Neural crest cell (in vitro differentiated cells): ENCODE measurements at regions not wholly inside any gene's neighbourhood (a gene's known extent, or its start where the extent isn't known, plus 50 kb on each side); places are given as distances from the start of the nearest gene placed in this dataset.

Source experiments
- DNase-seq: peaks from one replicate; pipeline ENCODE4 v3.0.0; 2021; ENCODE audit warnings: low read depth, mixed read lengths, low spot score
- H3K27ac Mint-ChIP-seq: one replicate; pipeline ENCODE4 v1.8.0; 2021; ENCODE audit warnings: mild to moderate bottlenecking, mixed read lengths; ENCODE audit not compliant: unreplicated experiment
- H3K27me3 Mint-ChIP-seq: 2 replicates; pipeline ENCODE4 v1.8.0; 2021; ENCODE audit warnings: low read depth, mild to moderate bottlenecking, mixed read lengths
- H3K36me3 Mint-ChIP-seq: 2 replicates; pipeline ENCODE4 v1.8.0; 2021; ENCODE audit warnings: low read depth, mild to moderate bottlenecking, mixed read lengths
- H3K4me1 Mint-ChIP-seq: 2 replicates; pipeline ENCODE4 v1.8.0; 2021; ENCODE audit warnings: mixed read lengths
- H3K4me3 Mint-ChIP-seq: one replicate; pipeline ENCODE4 v1.8.0; 2021; ENCODE audit warnings: mild to moderate bottlenecking, mixed read lengths
- H3K9me3 Mint-ChIP-seq: 2 replicates; pipeline ENCODE4 v1.8.0; 2021; ENCODE audit warnings: mixed read lengths
- TF ChIP-seq, protein P1 (sequence below): fragments of 200-600 bp; sonication (generic); conservative IDR thresholded peaks from 2 replicates; pipeline ENCODE4 v1.5.0; 2021; ENCODE audit warnings: antibody characterized with exemption, mild to moderate bottlenecking

DNA sequence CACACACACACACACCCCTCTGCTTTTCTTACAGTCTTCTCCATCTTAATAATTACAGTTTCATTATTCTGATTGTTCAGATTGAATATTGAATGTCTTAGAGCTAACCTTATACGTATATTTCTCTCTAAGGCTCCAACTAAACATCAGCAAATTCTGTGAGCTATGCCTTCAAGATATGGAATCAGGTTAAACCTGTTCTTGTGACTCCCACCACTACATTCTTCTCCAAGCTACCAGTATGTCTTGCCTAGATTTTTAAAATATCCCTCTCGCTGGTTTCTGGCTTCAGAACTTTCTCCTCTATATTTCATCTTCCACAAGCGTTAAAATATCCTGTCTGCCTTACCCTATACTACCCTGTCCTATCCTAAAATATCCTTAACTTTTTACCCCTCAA lies 1346.4 kb upstream of the CDH2 start:
- Mint-ChIP-seq H3K9me3 (no peaks in the 10 kb centered on the region), H3K4me3 (no peak overlapping the region), H3K36me3 (no peaks in the 10 kb centered on the region), H3K27me3 (no peaks in the 10 kb centered on the region), H3K4me1 (no peaks in the 10 kb centered on the region), H3K27ac (no peak overlapping the region)
- DNase-seq = no peak
- TF ChIP-seq, protein P1, sequence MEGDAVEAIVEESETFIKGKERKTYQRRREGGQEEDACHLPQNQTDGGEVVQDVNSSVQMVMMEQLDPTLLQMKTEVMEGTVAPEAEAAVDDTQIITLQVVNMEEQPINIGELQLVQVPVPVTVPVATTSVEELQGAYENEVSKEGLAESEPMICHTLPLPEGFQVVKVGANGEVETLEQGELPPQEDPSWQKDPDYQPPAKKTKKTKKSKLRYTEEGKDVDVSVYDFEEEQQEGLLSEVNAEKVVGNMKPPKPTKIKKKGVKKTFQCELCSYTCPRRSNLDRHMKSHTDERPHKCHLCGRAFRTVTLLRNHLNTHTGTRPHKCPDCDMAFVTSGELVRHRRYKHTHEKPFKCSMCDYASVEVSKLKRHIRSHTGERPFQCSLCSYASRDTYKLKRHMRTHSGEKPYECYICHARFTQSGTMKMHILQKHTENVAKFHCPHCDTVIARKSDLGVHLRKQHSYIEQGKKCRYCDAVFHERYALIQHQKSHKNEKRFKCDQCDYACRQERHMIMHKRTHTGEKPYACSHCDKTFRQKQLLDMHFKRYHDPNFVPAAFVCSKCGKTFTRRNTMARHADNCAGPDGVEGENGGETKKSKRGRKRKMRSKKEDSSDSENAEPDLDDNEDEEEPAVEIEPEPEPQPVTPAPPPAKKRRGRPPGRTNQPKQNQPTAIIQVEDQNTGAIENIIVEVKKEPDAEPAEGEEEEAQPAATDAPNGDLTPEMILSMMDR = no peak

DNA sequence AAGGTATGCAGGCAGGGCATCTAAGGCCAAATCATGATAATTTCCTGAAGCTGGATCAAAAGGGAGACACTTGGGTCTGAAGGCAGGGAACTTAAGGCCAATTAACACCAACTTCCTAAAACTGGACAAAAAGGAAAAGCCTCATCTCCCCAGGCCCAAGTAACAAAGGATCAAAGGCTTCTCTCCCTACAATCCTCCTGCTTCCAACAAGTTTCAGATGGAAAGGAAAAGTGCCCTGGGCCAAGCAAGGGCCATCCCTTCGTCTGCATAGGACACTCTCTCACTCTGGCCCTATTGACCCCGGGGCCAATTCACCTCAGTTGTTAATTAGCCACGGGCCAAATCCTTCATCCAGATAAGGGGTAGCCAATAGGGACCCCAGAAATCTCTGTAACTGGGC lies 1335.8 kb upstream of the CDH2 start:
- Mint-ChIP-seq H3K36me3 (no peaks in the 10 kb centered on the region), H3K27me3 (no peaks in the 10 kb centered on the region), H3K9me3 (peaks cover 8% of the 10 kb centered on the region), H3K4me1 (no peaks in the 10 kb centered on the region), H3K27ac (no peak overlapping the region), H3K4me3 (no peak overlapping the region)
- TF ChIP-seq, protein P1 = no peak
- DNase-seq = no peak

DNA sequence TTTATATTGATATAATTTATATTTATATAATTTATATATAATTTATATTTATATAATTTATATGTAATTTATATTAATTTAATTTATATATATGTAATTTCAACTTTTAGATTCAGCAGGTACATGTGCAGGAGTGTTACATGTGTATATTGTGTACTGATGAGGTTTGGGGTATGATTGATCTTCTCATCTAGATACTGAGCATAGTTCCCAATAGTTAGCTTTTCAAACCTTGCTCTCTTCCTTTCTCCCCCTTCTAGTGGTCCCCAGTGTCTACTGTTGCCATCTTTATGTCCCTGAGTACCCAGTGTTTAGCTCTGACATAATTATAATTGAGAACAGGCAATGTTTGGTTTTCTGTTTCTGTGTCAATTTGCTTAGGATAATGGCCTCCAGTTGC lies 1335.3 kb upstream of the CDH2 start:
- no peak overlapping the region for H3K4me3 Mint-ChIP-seq
- no peaks in the 10 kb centered on the region for H3K27me3 Mint-ChIP-seq
- TF ChIP-seq, protein P1 = no peak
- no peak for DNase-seq
- H3K9me3 Mint-ChIP-seq = peaks cover 8% of the 10 kb centered on the region
- H3K4me1 Mint-ChIP-seq = no peaks in the 10 kb centered on the region
- no peaks in the 10 kb centered on the region for H3K36me3 Mint-ChIP-seq
- no peak overlapping the region for H3K27ac Mint-ChIP-seq

DNA sequence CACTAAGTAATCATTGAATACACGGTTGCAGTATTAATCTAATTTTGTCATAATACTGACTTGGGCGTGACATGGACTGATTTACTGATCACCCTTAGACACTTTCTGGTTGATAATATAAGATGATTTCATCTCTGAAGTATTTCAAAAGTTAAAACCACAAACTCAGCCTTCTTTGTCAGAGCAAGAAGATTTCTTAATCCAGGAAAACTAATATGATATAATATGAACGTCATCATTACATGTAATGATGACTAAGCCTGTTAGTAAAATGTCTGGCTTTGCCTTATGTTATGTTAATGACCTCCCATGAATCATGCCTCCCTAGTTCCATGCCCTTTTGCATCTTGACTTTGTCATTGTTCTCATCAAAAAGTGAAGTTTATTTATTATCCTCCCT lies 1325.0 kb upstream of the CDH2 start:
- H3K9me3 Mint-ChIP-seq = no peaks in the 10 kb centered on the region
- no peaks in the 10 kb centered on the region for H3K27me3 Mint-ChIP-seq
- H3K27ac Mint-ChIP-seq = no peak overlapping the region
- DNase-seq = no peak
- no peaks in the 10 kb centered on the region for H3K4me1 Mint-ChIP-seq
- H3K36me3 Mint-ChIP-seq = no peaks in the 10 kb centered on the region
- TF ChIP-seq, protein P1 = no peak
- no peak overlapping the region for H3K4me3 Mint-ChIP-seq

DNA sequence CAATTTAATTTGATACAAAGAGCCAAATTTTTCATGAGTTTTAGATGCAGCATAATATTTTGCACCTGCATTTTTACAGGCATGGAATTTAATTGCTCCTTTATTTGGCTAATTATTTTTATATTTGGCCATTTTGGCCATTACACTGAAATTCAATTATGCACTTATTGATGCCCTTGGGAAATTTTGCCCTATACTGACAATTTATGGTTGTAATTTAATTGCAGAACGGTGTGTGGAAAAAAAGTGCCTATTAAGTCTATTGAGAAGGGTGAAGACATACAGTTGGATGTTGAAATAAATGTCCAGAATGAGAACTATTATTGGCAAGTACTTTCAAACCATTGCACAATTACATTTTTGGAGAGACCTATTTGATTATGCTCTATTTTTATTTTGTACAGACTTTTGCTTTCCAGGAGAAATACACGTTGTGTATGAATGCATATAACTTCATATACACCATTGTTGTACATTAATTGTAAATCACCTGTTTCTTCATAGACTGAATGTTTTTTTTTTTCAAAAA lies 1319.3 kb upstream of the CDH2 start:
- no peaks in the 10 kb centered on the region for H3K4me1 Mint-ChIP-seq
- no peak overlapping the region for H3K4me3 Mint-ChIP-seq

More for the DNA sequence above, 1319.3 kb upstream of the CDH2 start:
- Mint-ChIP-seq H3K27me3 (no peaks in the 10 kb centered on the region), H3K9me3 (no peaks in the 10 kb centered on the region), H3K36me3 (no peaks in the 10 kb centered on the region), H3K27ac (no peak overlapping the region)
- TF ChIP-seq, protein P1 = no peak
- DNase-seq = no peak
